ENCODE measurements at regions not wholly inside any gene's neighbourhood (a gene's known extent, or its start where the extent isn't known, plus 50 kb on each side); places are given as distances from the start of the nearest gene placed in this dataset.
"Not testable (repeated sequence)": the region's sequence is repeated elsewhere in the genome, so short reads cannot be mapped to it uniquely, and the experiment has no call there.

GRCh38 chr12:86634456-86635410 lies 378.5 kb upstream of the MGAT4C start:
- no peak for DNase-seq

GRCh38 chr12:86627001-86627400 lies 370.8 kb upstream of the MGAT4C start:
- no peak for DNase-seq

- DNase-seq, result no peak
These were observed 367.1 kb upstream of the MGAT4C start for GRCh38 chr12:86623267-86623666.

GRCh38 chr12:86621957-86622356 lies 365.8 kb upstream of the MGAT4C start:
- DNase-seq, result no peak

- DNase-seq, result no peak
These were observed 357.1 kb upstream of the MGAT4C start for GRCh38 chr12:86613311-86613710.

GRCh38 chr12:86608638-86609037 lies 352.4 kb upstream of the MGAT4C start:
- no peak for DNase-seq

GRCh38 chr12:86601550-86602308 lies 345.5 kb upstream of the MGAT4C start:
- DNase-seq, result no peak

GRCh38 chr12:86600664-86601231 lies 344.6 kb upstream of the MGAT4C start:
- no peak for DNase-seq

- DNase-seq, result no peak
These were observed 341.2 kb upstream of the MGAT4C start for GRCh38 chr12:86597431-86597830.

- no peak for DNase-seq
These were observed 334.1 kb upstream of the MGAT4C start for GRCh38 chr12:86590296-86590695.

- no peak for DNase-seq
These were observed 318.0 kb upstream of the MGAT4C start for GRCh38 chr12:86574143-86574542.

- no peak for DNase-seq
These were observed 316.3 kb upstream of the MGAT4C start for GRCh38 chr12:86572455-86572854.

- no peak for DNase-seq
These were observed 308.8 kb upstream of the MGAT4C start for GRCh38 chr12:86565038-86565437.

- DNase-seq, result not testable (repeated sequence)
These were observed 299.3 kb upstream of the MGAT4C start for GRCh38 chr12:86555491-86555890.

- no peak for DNase-seq
These were observed 295.0 kb upstream of the MGAT4C start for GRCh38 chr12:86551146-86551571.

GRCh38 chr12:86550218-86551145 lies 294.3 kb upstream of the MGAT4C start:
- no peak for DNase-seq

GRCh38 chr12:86543716-86544115 lies 287.5 kb upstream of the MGAT4C start:
- no peak for DNase-seq

- DNase-seq, result no peak
These were observed 274.9 kb upstream of the MGAT4C start for GRCh38 chr12:86530996-86531655.

- no peak for DNase-seq
These were observed 269.9 kb upstream of the MGAT4C start for GRCh38 chr12:86526060-86526595.

GRCh38 chr12:86523844-86524243 lies 267.7 kb upstream of the MGAT4C start:
- no peak for DNase-seq

GRCh38 chr12:86521870-86522269 lies 265.7 kb upstream of the MGAT4C start:
- DNase-seq, result no peak

GRCh38 chr12:86513226-86513625 lies 257.0 kb upstream of the MGAT4C start:
- no peak for DNase-seq

Measured in stimulated activated CD4-positive, alpha-beta T cell treated with anti-CD3 and anti-CD28 coated beads, Interleukin-2, amount 100 ng/mL, for 48 hours (primary cell).